Hindlimb muscle (tissue), 1 donor: ENCODE measurements at regions not wholly inside any gene's neighbourhood (a gene's known extent, or its start where the extent isn't known, plus 50 kb on each side); places are given as distances from the start of the nearest gene placed in this dataset.

ENCODE experiments used
- DNase-seq: peaks from one replicate; pipeline ENCODE4 v3.0.0-alpha.2; 2013

GRCh38 chr2:12089001-12089400 lies 342.6 kb downstream of the LPIN1 start:
- no peak for DNase-seq

GRCh38 chr2:12089496-12089895 lies 343.1 kb downstream of the LPIN1 start:
- DNase-seq = no peak

GRCh38 chr2:12090072-12090471 lies 343.6 kb downstream of the LPIN1 start:
- no peak for DNase-seq

DNA sequence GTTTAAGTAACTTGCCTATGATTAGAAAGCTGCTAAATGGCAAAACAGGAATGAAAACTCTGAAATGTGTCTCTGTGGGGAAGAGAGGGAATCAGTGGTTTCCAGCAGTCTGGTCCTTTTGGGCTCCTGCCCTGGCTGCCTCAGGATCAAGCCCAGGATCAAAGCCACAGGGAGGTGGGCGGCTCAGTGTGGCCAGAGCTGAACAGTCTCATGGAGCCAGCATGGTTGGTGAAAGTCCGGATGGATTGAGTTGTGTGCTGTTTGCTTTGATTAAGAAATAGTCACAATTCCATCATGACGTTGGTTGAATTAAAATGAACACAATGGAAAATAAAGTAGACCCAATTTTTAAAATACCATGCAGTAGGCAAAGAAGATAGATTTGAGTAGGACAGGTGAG lies 344.2 kb downstream of the LPIN1 start:
- no peak for DNase-seq

DNA sequence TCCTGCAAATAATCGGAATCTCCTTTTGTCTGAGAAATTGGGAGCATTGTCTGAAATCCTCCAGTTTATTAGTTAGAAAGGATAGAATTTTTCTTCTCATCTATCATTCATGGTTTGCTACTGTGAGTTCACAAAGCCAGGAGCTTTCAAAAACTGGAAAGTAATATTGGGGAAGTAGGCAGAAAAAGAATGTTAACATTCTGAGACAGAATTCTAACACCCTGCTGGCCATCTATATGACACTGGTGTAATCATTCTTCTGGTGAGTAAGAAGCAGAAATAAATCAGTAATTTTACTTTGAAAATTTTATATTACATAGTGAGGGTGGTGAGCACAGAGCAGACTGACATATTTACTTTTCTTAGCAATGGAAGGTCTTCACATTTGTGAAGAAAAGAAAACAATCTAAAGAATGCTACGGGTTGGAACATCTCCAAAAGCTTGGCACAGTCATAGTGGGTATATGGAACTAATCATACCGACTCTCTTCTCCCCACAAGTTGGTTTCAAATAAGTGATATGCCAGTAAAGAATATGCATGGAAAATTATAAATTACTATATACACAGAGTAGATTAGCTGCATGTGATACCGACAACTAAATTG lies 344.9 kb downstream of the LPIN1 start:
- no peak for DNase-seq

GRCh38 chr2:12094134-12094533 lies 347.7 kb downstream of the LPIN1 start:
- no peak for DNase-seq

GRCh38 chr2:12096051-12096787 lies 349.8 kb downstream of the LPIN1 start:
- DNase-seq = no peak

- DNase-seq = no peak
Measured at GRCh38 chr2:12096788-12097449, 350.5 kb downstream of the LPIN1 start.

DNA sequence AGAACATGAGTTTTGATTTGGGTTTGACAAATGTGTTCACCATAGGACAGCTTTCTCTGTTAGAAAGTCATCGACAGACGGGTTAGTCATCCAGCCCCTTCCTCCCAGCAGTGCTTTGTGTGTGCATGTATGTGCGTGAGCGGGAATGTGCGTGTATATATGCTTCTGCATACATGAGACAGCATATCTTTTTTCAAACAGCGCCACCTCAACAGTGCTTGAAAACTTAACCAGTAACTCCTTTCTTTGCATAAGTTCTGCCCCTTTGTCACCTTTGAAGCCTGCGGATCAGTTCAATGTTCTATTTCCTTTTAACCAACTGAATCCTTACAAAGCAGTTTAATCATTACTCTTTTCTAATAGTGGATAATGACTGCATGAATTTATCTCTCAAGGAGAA lies 351.4 kb downstream of the LPIN1 start:
- DNase-seq = no peak

DNA sequence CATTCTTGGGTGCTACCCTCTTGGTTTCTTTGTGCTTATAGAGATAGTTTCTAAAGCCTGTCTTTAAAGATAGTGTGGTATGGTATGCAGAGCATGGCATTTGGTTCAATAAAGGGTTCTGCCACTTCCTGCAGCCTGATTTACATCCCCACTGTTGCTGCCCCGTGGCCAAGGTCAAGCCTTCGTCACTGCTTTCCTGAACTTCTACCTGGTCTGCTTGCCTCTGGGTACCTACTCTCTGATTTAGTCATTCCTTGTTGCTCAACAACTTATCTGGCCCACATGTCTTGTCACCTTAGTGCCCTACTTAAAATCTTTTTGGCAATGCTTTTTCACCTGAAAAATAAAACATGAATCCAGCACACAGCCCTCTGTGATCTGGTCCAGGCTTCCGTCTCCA lies 352.9 kb downstream of the LPIN1 start:
- no peak for DNase-seq

- no peak for DNase-seq
Measured at GRCh38 chr2:12102679-12103078, 356.2 kb downstream of the LPIN1 start.

GRCh38 chr2:12105180-12105579 lies 358.7 kb downstream of the LPIN1 start:
- no peak for DNase-seq

GRCh38 chr2:12106440-12107080 lies 360.1 kb downstream of the LPIN1 start:
- peak; percentile 63 for DNase-seq

DNA sequence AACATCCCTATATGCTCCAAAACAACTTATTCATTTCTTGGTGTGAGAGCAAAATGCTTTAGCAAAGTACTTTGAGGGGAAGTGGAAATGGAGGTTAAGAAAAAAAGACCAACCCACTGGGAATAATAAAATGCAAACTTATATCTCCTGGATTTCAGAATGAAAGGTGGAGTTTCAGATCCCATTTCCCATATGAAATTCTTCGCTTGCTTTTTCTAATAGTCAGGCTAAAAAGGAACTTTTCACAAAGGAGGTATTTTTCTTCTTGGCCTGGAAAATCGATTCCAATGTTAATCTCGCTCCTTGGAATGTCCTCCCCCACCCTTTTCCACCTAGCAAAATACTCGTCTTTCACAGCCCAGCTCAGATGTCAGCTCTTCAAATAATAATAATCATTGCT lies 360.9 kb downstream of the LPIN1 start:
- no peak for DNase-seq

DNA sequence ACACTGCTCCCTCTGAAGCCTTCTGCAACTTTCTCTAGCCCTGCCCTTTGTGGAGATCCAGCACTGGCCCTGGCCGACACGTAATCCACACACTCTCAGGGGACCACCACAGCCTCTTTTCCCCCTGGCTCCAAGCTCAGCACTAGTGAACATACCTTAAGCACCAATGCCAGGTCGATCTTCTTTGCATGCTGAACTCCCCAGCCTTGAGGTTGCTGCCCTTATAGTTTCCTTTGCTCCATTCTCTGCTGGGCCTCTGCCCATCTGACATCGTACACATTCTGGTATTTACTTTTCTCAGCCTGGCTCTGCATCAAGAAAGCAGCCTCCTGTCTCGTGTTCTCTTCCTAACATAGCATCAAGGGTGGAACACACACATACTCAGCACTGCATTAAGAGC lies 361.5 kb downstream of the LPIN1 start:
- peak; percentile 23 for DNase-seq

GRCh38 chr2:12109363-12110017 lies 363.1 kb downstream of the LPIN1 start:
- DNase-seq = no peak

DNA sequence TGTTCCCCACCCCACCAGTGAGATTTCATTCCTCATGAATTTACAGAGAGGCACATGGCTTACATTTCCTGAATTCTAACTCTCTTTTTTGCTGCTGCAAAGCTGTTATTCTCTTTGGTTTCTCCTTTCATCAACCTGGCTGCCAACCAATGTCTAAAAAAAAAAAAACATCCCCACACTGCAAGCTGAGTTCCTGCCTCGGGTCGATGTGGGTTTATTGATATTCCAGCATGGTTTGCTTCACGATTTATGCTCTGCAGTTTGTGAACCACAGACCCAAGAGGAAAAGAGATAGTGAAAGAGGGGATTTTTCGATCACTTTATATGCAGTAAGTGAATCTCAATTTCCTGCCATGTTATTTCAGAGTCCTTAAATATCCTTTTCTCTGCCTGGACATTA lies 363.6 kb downstream of the LPIN1 start:
- DNase-seq = peak; percentile 48

GRCh38 chr2:12110481-12110880 lies 364.0 kb downstream of the LPIN1 start:
- no peak for DNase-seq

- no peak for DNase-seq
Measured at GRCh38 chr2:12113412-12113811, 367.0 kb downstream of the LPIN1 start.

DNA sequence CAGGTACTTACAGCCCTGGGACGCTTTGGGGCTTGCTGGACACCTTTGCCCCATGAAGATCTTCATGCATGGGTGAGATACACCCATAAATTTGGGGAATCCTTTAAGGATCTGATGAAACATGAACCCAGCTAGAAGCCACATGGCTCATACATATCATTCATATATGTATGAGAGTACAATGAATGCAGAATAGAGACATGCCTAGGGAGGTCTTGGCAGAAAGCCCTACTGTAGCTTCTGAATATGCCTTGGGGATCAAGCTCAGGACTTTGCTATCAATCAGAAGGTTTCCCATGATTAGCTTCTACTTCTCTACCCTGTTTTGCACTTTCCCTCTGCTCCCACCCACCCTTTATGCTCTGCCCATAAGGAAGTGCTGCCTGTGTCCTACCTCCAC lies 368.4 kb downstream of the LPIN1 start:
- DNase-seq = no peak

DNA sequence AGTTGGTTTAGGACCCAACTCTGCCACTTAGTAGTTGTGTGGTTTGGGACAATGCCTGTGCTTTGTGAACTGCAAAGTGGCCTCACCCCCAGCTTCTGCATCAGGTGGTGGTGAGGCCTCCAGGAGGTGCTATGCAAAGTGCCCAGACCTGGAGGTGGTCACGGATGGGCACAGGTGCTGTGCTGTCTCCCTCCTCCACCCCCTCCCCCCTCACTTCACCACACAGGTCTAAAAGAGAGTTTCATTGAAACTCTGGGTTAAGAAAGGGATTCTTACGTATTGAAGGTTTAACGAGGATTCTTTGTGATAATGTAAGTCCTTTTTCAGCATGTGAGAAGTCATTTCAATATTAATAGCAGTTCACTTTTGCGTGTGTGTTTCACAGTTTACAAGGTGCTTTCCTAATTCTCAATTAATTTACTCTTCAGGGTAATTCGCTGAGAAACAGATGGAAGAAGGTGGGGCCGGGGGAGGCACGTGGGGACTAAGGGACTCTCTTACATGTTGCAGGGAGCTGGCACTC lies 369.9 kb downstream of the LPIN1 start:
- no peak for DNase-seq

GRCh38 chr2:12119841-12120240 lies 373.4 kb downstream of the LPIN1 start:
- no peak for DNase-seq
